ENCODE measurements at regions not wholly inside any gene's neighbourhood (a gene's known extent, or its start where the extent isn't known, plus 50 kb on each side); places are given as distances from the start of the nearest gene placed in this dataset.

DNA sequence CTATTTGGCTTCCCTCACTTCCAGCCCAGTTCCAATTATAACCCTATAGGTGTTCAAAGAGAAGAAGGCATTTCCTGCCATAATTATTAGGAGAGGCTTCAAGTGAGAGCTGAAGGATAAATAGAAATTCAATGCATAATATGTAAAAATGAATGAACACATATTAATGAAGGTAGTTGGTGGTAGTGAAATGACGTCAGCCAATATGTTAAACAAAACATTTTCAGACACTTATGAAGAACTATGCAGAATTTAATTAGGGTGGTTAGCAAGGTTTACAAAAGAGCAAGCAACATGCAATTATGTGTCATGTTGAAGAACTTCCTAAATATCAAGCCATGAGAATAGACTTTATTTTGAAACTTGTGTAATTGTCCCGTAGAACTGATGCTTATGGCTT is 858.8 kb upstream of the DDX18 start:
- Histone ChIP-seq H4K20me1 (ENCODE audit: insufficient read depth, low read length) (no peaks in the 10 kb centered on the region), H4K8ac (ENCODE audit: low read depth in 2 of 2, low read length in 2 of 2) (no peak overlapping the region), H3K27me3 (ENCODE audit: control insufficient read depth, insufficient read depth, low read length) (no peaks in the 10 kb centered on the region), H3K23ac (ENCODE audit: low read depth, low read length) (no peak overlapping the region), H3K9ac (ENCODE audit: low read depth, low read length) (no peak overlapping the region), H2BK5ac (ENCODE audit: low read depth, low read length, poor library complexity, severe bottlenecking) (no peak overlapping the region), H2BK20ac (ENCODE audit: low read depth, low read length) (no peak overlapping the region), H3K18ac (ENCODE audit: low read depth, low read length) (no peak overlapping the region), H2BK15ac (ENCODE audit: low read depth, low read length) (no peak overlapping the region), H3K9me3 (ENCODE audit: control insufficient read depth, insufficient read depth, low read length) (peaks cover 4% of the 10 kb centered on the region; the same call in 1 of the 2 replicates), H3K4me3 (ENCODE audit: insufficient read depth, low read depth, low read length) (no peak overlapping the region), H3K4me1 (ENCODE audit: control insufficient read depth, insufficient read depth, low read length) (no peaks in the 10 kb centered on the region), H3K4me2 (ENCODE audit: low read depth, low read length) (no peak overlapping the region), H3K9me1 (ENCODE audit: insufficient read depth, low read length) (no peaks in the 10 kb centered on the region), H2AK5ac (ENCODE audit: low read depth, low read length) (no peak overlapping the region), H2AFZ (replicated peaks; ENCODE audit: low read length, poor library complexity) (no peak overlapping the region), H3K79me1 (ENCODE audit: low read depth in 1 of 2, low read length in 2 of 2) (no peaks in the 10 kb centered on the region), H4K91ac (ENCODE audit: insufficient read depth, low read depth, low read length) (no peak overlapping the region), H3K27ac (ENCODE audit: insufficient read depth, low read length) (no peak overlapping the region), H2AK9ac (replicated peaks; ENCODE audit: low read depth, low read length, poor library complexity) (no peak overlapping the region), H3K4ac (ENCODE audit: low read depth, low read length) (no peak overlapping the region), H3K36me3 (ENCODE audit: control insufficient read depth, insufficient read depth, low read length) (no peaks in the 10 kb centered on the region), H2BK120ac (ENCODE audit: low read depth, low read length) (no peak overlapping the region), H4K5ac (ENCODE audit: low read depth, low read length) (no peak overlapping the region), H3K14ac (replicated peaks; ENCODE audit: low read depth, low read length) (no peak overlapping the region), H3K56ac (ENCODE audit: extremely low read depth, insufficient read depth, low read length) (no peak overlapping the region)
- intact Hi-C loops (cut with micrococcal nuclease) = no loop called here
- ChIA-PET CTCF (no interaction called here), POLR2A (ENCODE audit: unreplicated experiment) (no interaction called here)
- no peak for ATAC-seq (ENCODE audit: low read depth)
- in situ Hi-C loops (cut with MboI; ENCODE audit: low sequenced_read_pairs) = no loop called here
- dilution Hi-C loops (cut with HindIII; ENCODE audit: low sequenced_read_pairs, unreplicated experiment) = no loop called here
- TF ChIP-seq CHD1 (IDR thresholded peaks at IDR 0.05; ENCODE audit: low read depth, low read length) (no peak), MAZ (IDR thresholded peaks at IDR 0.05; ENCODE audit: borderline replicate concordance, low read depth, low read length) (no peak), SMC3 (IDR thresholded peaks at IDR 0.05; ENCODE audit: low read depth, low read length) (no peak), RFX5 (IDR thresholded peaks at IDR 0.05; ENCODE audit: low read depth, low read length) (no peak), MAFK (IDR thresholded peaks at IDR 0.05; ENCODE audit: low read depth, low read length) (no peak), FOS (IDR thresholded peaks at IDR 0.05; ENCODE audit: low read depth, low read length) (no peak), POLR2A (IDR thresholded peaks at IDR 0.05; ENCODE audit: low read depth, low read length) (no peak), RAD21 (IDR thresholded peaks at IDR 0.05; ENCODE audit: low read length) (no peak), MXI1 (IDR thresholded peaks at IDR 0.05; ENCODE audit: borderline replicate concordance, low read depth, low read length) (no peak), CEBPB (IDR thresholded peaks at IDR 0.05; ENCODE audit: low read depth, low read length) (no peak), RCOR1 (IDR thresholded peaks at IDR 0.05; ENCODE audit: insufficient replicate concordance, low read length) (no peak), BHLHE40 (IDR thresholded peaks at IDR 0.05; ENCODE audit: low read depth, low read length) (no peak), NFE2L2 (IDR thresholded peaks at IDR 0.05; ENCODE audit: low read depth, low read length) (no peak)
- TF ChIP-seq, protein P1, sequence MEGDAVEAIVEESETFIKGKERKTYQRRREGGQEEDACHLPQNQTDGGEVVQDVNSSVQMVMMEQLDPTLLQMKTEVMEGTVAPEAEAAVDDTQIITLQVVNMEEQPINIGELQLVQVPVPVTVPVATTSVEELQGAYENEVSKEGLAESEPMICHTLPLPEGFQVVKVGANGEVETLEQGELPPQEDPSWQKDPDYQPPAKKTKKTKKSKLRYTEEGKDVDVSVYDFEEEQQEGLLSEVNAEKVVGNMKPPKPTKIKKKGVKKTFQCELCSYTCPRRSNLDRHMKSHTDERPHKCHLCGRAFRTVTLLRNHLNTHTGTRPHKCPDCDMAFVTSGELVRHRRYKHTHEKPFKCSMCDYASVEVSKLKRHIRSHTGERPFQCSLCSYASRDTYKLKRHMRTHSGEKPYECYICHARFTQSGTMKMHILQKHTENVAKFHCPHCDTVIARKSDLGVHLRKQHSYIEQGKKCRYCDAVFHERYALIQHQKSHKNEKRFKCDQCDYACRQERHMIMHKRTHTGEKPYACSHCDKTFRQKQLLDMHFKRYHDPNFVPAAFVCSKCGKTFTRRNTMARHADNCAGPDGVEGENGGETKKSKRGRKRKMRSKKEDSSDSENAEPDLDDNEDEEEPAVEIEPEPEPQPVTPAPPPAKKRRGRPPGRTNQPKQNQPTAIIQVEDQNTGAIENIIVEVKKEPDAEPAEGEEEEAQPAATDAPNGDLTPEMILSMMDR (conservative IDR thresholded peaks at IDR 0.05; ENCODE audit: low read depth, low read length) = no peak
- TF ChIP-seq, protein P2, sequence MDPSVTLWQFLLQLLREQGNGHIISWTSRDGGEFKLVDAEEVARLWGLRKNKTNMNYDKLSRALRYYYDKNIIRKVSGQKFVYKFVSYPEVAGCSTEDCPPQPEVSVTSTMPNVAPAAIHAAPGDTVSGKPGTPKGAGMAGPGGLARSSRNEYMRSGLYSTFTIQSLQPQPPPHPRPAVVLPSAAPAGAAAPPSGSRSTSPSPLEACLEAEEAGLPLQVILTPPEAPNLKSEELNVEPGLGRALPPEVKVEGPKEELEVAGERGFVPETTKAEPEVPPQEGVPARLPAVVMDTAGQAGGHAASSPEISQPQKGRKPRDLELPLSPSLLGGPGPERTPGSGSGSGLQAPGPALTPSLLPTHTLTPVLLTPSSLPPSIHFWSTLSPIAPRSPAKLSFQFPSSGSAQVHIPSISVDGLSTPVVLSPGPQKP (IDR thresholded peaks at IDR 0.05; ENCODE audit: borderline replicate concordance, low read depth, low read length) = no peak
- TF ChIP-seq, protein P3, sequence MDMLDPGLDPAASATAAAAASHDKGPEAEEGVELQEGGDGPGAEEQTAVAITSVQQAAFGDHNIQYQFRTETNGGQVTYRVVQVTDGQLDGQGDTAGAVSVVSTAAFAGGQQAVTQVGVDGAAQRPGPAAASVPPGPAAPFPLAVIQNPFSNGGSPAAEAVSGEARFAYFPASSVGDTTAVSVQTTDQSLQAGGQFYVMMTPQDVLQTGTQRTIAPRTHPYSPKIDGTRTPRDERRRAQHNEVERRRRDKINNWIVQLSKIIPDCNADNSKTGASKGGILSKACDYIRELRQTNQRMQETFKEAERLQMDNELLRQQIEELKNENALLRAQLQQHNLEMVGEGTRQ (IDR thresholded peaks at IDR 0.05; ENCODE audit: low read depth, low read length) = no peak
- no peak for DNase-seq
- WGBS, 2 experiments (ENCODE audit: extremely low coverage in 2 of 2, insufficient read length in 1 of 2) = no CpG with 5 or more reads among the region's 2 CpGs
- BruUV-seq (replicated peaks) = no TSS peak
